Neural cell (in vitro differentiated cells): ENCODE measurements at regions not wholly inside any gene's neighbourhood (a gene's known extent, or its start where the extent isn't known, plus 50 kb on each side); places are given as distances from the start of the nearest gene placed in this dataset.

Source experiments
- H2AFZ ChIP-seq: fragments of 200-600, 300-800 bp; sonication (generic), shearing (Covaris generic); 2 replicates; pipeline ENCODE4 v1.6.0; 2014; ENCODE audit warnings: low read depth, mild to moderate bottlenecking, antibody characterized with exemption, low read length, moderate library complexity
- H3F3A ChIP-seq: fragments of 200-600 bp; shearing (Covaris generic); 2 replicates; pipeline ENCODE4 v1.6.1; 2016; ENCODE audit warnings: mild to moderate bottlenecking, moderate library complexity, mixed read lengths, antibody characterized with exemption, low read length; ENCODE audit not compliant: insufficient read depth, poor library complexity, severe bottlenecking
- H3K27ac ChIP-seq: fragments of 200-600, 300-800 bp; sonication (generic), shearing (Covaris generic); 2 replicates; pipeline ENCODE4 v1.5.1; 2014; ENCODE audit warnings: mild to moderate bottlenecking, low read length, moderate library complexity
- H3K27me3 ChIP-seq: fragments of 300-800, 200-600 bp; sonication (generic), shearing (Covaris generic); 2 replicates; pipeline ENCODE4 v1.6.0; 2014; ENCODE audit warnings: mild to moderate bottlenecking, low read depth, low read length, moderate library complexity; ENCODE audit not compliant: insufficient read depth
- H3K36me3 ChIP-seq: fragments of 300-800, 200-600 bp; sonication (generic), shearing (Covaris generic); 2 replicates; pipeline ENCODE4 v1.5.1; 2014; ENCODE audit warnings: mild to moderate bottlenecking, antibody characterized with exemption, low read length, moderate library complexity; ENCODE audit not compliant: insufficient read depth
- H3K4me2 ChIP-seq: fragments of 300-800, 200-600 bp; sonication (generic), shearing (Covaris generic); 2 replicates; pipeline ENCODE4 v1.6.0; 2014; ENCODE audit warnings: mild to moderate bottlenecking, low read length
- H3K4me3 ChIP-seq: fragments of 300-800, 200-600 bp; sonication (generic), shearing (Covaris generic); 2 replicates; pipeline ENCODE4 v1.5.1; 2014; ENCODE audit warnings: mild to moderate bottlenecking, low read length, moderate library complexity
- H3K79me2 ChIP-seq: fragments of 200-600 bp; shearing (Covaris generic); replicated peaks from 2 replicates; pipeline ENCODE4 v1.6.0; 2014; ENCODE audit warnings: mild to moderate bottlenecking, low read length, moderate library complexity; ENCODE audit not compliant: insufficient read depth
- H3K9ac ChIP-seq: fragments of 300-800, 200-600 bp; sonication (generic), shearing (Covaris generic); 2 replicates; pipeline ENCODE4 v1.6.1; 2016; ENCODE audit warnings: mild to moderate bottlenecking, low read length, mixed read lengths
- H3K9me2 ChIP-seq: fragments of 200-600 bp; shearing (Covaris generic); 2 replicates; pipeline ENCODE4 v1.6.1; 2016; ENCODE audit warnings: mild to moderate bottlenecking, low read length, mixed read lengths; ENCODE audit not compliant: insufficient read depth
- H3K9me3 ChIP-seq: fragments of 200-600, 300-800 bp; sonication (generic), shearing (Covaris generic); 2 replicates; pipeline ENCODE4 v1.6.1; 2016; ENCODE audit warnings: mild to moderate bottlenecking, mixed run types, low read length, moderate library complexity, mixed read lengths
- H4K20me1 ChIP-seq: fragments of 200-600 bp; shearing (Covaris generic); 2 replicates; pipeline ENCODE4 v1.6.1; 2016; ENCODE audit warnings: mild to moderate bottlenecking, mixed run types; ENCODE audit not compliant: insufficient read depth
- CTCF ChIP-seq: fragments of 450-650 bp; IDR thresholded peaks from 2 replicates; pipeline ENCODE4 v1.5.1; 2014; ENCODE audit warnings: antibody characterized with exemption, mild to moderate bottlenecking, moderate library complexity; ENCODE audit not compliant: poor library complexity, severe bottlenecking
- EP300 ChIP-seq: fragments of 450-650 bp; conservative IDR thresholded peaks from 2 replicates; pipeline ENCODE4 v1.6.1; 2014; ENCODE audit warnings: antibody characterized with exemption, mild to moderate bottlenecking, moderate library complexity; ENCODE audit not compliant: poor library complexity, severe bottlenecking
- EZH2 ChIP-seq: fragments of 200-600, 300-800 bp; shearing (Covaris generic), sonication (generic); IDR thresholded peaks from 2 replicates; pipeline ENCODE4 v1.6.1; 2014; ENCODE audit warnings: antibody characterized with exemption, low read length, borderline replicate concordance, mild to moderate bottlenecking; ENCODE audit not compliant: insufficient read depth, poor library complexity, severe bottlenecking
- MXI1 ChIP-seq: fragments of 450-650 bp; conservative IDR thresholded peaks from 2 replicates; pipeline ENCODE4 v1.6.1; 2014; ENCODE audit warnings: antibody characterized with exemption, mild to moderate bottlenecking; ENCODE audit not compliant: poor library complexity, severe bottlenecking
- POLR2AphosphoS5 ChIP-seq: IDR thresholded peaks from 2 replicates; pipeline ENCODE4 v1.6.1; 2012
- RAD21 ChIP-seq: fragments of 450-650 bp; conservative IDR thresholded peaks from 2 replicates; pipeline ENCODE4 v1.6.1; 2014; ENCODE audit warnings: antibody characterized with exemption, mild to moderate bottlenecking, moderate library complexity
- REST ChIP-seq: IDR thresholded peaks from 2 replicates; pipeline ENCODE4 v1.6.1; 2012; ENCODE audit warnings: borderline replicate concordance
- SMC3 ChIP-seq: fragments of 450-650 bp; conservative IDR thresholded peaks from 2 replicates; pipeline ENCODE4 v1.6.1; 2014; ENCODE audit warnings: antibody characterized with exemption, mild to moderate bottlenecking, moderate library complexity; ENCODE audit not compliant: poor library complexity
- TAF1 ChIP-seq: IDR thresholded peaks from 2 replicates; pipeline ENCODE4 v1.6.1; 2012; ENCODE audit warnings: low read depth

- Histone ChIP-seq H3K79me2 (no peaks in the 10 kb centered on the region), H3F3A (no peaks in the 10 kb centered on the region), H3K4me3 (no peak overlapping the region), H3K27me3 (no peaks in the 10 kb centered on the region), H3K9me3 (no peaks in the 10 kb centered on the region), H3K27ac (no peak overlapping the region), H3K4me2 (no peak overlapping the region), H2AFZ (no peak overlapping the region), H3K36me3 (no peaks in the 10 kb centered on the region), H3K9ac (no peak overlapping the region), H3K9me2 (no peaks in the 10 kb centered on the region), H4K20me1 (no peaks in the 10 kb centered on the region)
- no peak for TF ChIP-seq EP300
- no peak for TF ChIP-seq MXI1
- TF ChIP-seq SMC3, result no peak
- no peak for TF ChIP-seq RAD21
Observed at GRCh38 chr10:10819206-10819856, 198.3 kb upstream of the CELF2 start.

GRCh38 chr10:10821926-10822325 is 195.7 kb upstream of the CELF2 start:
- no peak overlapping the region for H3K4me3 ChIP-seq
- H3K9ac ChIP-seq, result no peak overlapping the region
- TF ChIP-seq TAF1 (no peak), EP300 (no peak), RAD21 (no peak), MXI1 (no peak), CTCF (no peak), REST (no peak), SMC3 (no peak), POLR2AphosphoS5 (no peak), EZH2 (no peak)
- no peaks in the 10 kb centered on the region for H3K36me3 ChIP-seq
- no peaks in the 10 kb centered on the region for H4K20me1 ChIP-seq
- H3K9me3 ChIP-seq, result no peaks in the 10 kb centered on the region
- no peaks in the 10 kb centered on the region for H3K27me3 ChIP-seq
- H3F3A ChIP-seq, result no peaks in the 10 kb centered on the region
- no peak overlapping the region for H3K4me2 ChIP-seq
- H3K27ac ChIP-seq, result no peak overlapping the region
- H3K9me2 ChIP-seq, result no peaks in the 10 kb centered on the region
- H3K79me2 ChIP-seq, result no peaks in the 10 kb centered on the region
- H2AFZ ChIP-seq, result no peak overlapping the region
